H1 (cell line): ENCODE measurements at regions not wholly inside any gene's neighbourhood (a gene's known extent, or its start where the extent isn't known, plus 50 kb on each side); places are given as distances from the start of the nearest gene placed in this dataset.

Source experiments
- CTCF ChIA-PET: fragments of 300-600 bp; sonication (Branson Sonifier 250); formaldehyde crosslinking; loops from one replicate; lab custom pipeline; 2021; ENCODE audit not compliant: partially characterized antibody; lab: Charles Lee
- POLR2A ChIA-PET: fragments of 300-600 bp; sonication (Branson Sonifier 250); formaldehyde crosslinking; loops from one replicate; lab custom pipeline; 2021; ENCODE audit warnings: inconsistent platforms; ENCODE audit not compliant: partially characterized antibody; lab: Charles Lee
- DNase-seq, 2 experiments: peaks; one replicate each; pipeline versions ENCODE4 v3.0.0 to v3.0.0-alpha.2; 2010 to 2022; ENCODE audit warnings: low spot score in 2 of 2, low read depth in 1 of 2, mixed read lengths in 1 of 2
- FAIRE-seq: peaks from 2 replicates; lab custom pipeline; 2011; peaks lifted over from hg19 to GRCh38; lab: Jason Lieb, UNC
- H2AFZ ChIP-seq: 2 replicates; pipeline ENCODE4 v1.8.1; 2012; ENCODE audit warnings: low read length, inconsistent platforms
- H2AK5ac ChIP-seq: 2 replicates; pipeline ENCODE4 v1.6.1; 2013; ENCODE audit warnings: low read depth, low read length
- H2BK120ac ChIP-seq: replicated peaks from 2 replicates; pipeline ENCODE3; 2013; ENCODE audit warnings: low read depth, low read length, inconsistent platforms
- H2BK12ac ChIP-seq: 2 replicates; pipeline ENCODE4 v1.6.1; 2013; ENCODE audit warnings: low read depth, low read length
- H2BK15ac ChIP-seq: 2 replicates; pipeline ENCODE4 v1.6.1; 2013; ENCODE audit warnings: low read length
- H2BK20ac ChIP-seq: 2 replicates; pipeline ENCODE4 v1.6.1; 2013; ENCODE audit warnings: low read length
- H2BK5ac ChIP-seq: 2 replicates; pipeline ENCODE4 v1.6.1; 2013; ENCODE audit warnings: low read depth, low read length
- H3K14ac ChIP-seq: 2 replicates; pipeline ENCODE4 v1.6.1; 2013; ENCODE audit warnings: inconsistent platforms; ENCODE audit not compliant: insufficient read length
- H3K18ac ChIP-seq: 2 replicates; pipeline ENCODE4 v1.6.1; 2013; ENCODE audit warnings: low read length; ENCODE audit errors: extremely low read depth
- H3K23ac ChIP-seq: 2 replicates; pipeline ENCODE4 v1.6.1; 2013; ENCODE audit warnings: inconsistent platforms; ENCODE audit not compliant: insufficient read length
- H3K23me2 ChIP-seq: 2 replicates; pipeline ENCODE4 v1.6.1; 2013; ENCODE audit warnings: low read depth, low read length
- H3K27ac ChIP-seq: 2 replicates; pipeline ENCODE4 v1.6.1; 2011; ENCODE audit warnings: low read depth, low read length, inconsistent platforms
- H3K27me3 ChIP-seq, 4 experiments: replicated peaks in 1 of 4; 1 replicate in 1 of 4; 2 replicates in 3 of 4; pipeline versions ENCODE4 v1.6.1 to v1.8.1; 2011 to 2013; ENCODE audit warnings: low read length in 3 of 4, mild to moderate bottlenecking in 3 of 4, inconsistent platforms in 2 of 4, mixed read lengths in 2 of 4, moderate library complexity in 1 of 4; ENCODE audit not compliant: control insufficient read depth in 3 of 4, insufficient read depth in 3 of 4; ENCODE audit errors: extremely low read depth in 1 of 4
- H3K36me3 ChIP-seq, 4 experiments: 2 replicates each; pipeline versions ENCODE4 v1.6.1 to v1.8.1; 2011 to 2013; ENCODE audit warnings: mild to moderate bottlenecking in 4 of 4, low read length in 3 of 4, moderate library complexity in 2 of 4, control low read depth in 1 of 4, inconsistent platforms in 1 of 4; ENCODE audit not compliant: insufficient read depth in 4 of 4, control insufficient read depth in 2 of 4
- H3K4ac ChIP-seq: replicated peaks from 2 replicates; pipeline ENCODE3; 2013; ENCODE audit warnings: low read length, low read depth, mixed read lengths, inconsistent platforms; ENCODE audit not compliant: insufficient read length
- H3K4me1 ChIP-seq, 4 experiments: replicated peaks in 1 of 4; 1 replicate in 1 of 4; 2 replicates in 3 of 4; pipeline versions ENCODE4 v1.6.1 to v1.8.1; 2011 to 2013; ENCODE audit warnings: low read length in 3 of 4, inconsistent platforms in 2 of 4, mixed read lengths in 1 of 4; ENCODE audit not compliant: insufficient read depth in 4 of 4, control insufficient read depth in 3 of 4
- H3K4me2 ChIP-seq, 2 experiments: 2 replicates each; pipeline versions ENCODE4 v1.6.1 to v1.8.1; 2011 to 2013; ENCODE audit warnings: low read depth in 2 of 2, low read length in 2 of 2, control low read depth in 1 of 2, inconsistent platforms in 1 of 2, mild to moderate bottlenecking in 1 of 2; ENCODE audit not compliant: insufficient read depth in 1 of 2
- H3K4me3 ChIP-seq, 4 experiments: fragments of 200-600, 300-600 bp in 1 of 4; sonication (generic), shearing (Covaris generic), sonication (Bioruptor Twin) in 1 of 4; 2 replicates each; pipeline versions ENCODE4 v1.5.1 to v1.8.1; 2011 to 2016; ENCODE audit warnings: low read length in 4 of 4, low read depth in 3 of 4, control low read depth in 2 of 4, inconsistent platforms in 2 of 4, mild to moderate bottlenecking in 2 of 4, mixed read lengths in 1 of 4, moderate library complexity in 1 of 4; ENCODE audit not compliant: insufficient read depth in 2 of 4; ENCODE audit errors: extremely low read depth in 1 of 4
- H3K56ac ChIP-seq: replicated peaks from 2 replicates; pipeline ENCODE3; 2013; ENCODE audit warnings: low read depth, mild to moderate bottlenecking, mixed read lengths, low read length, inconsistent platforms; ENCODE audit not compliant: insufficient read length
- H3K79me1 ChIP-seq: 2 replicates; pipeline ENCODE4 v1.6.1; 2013; ENCODE audit warnings: low read depth, low read length, control low read depth
- H3K79me2 ChIP-seq, 2 experiments: 2 replicates each; pipeline versions ENCODE4 v1.6.1 to v1.8.1; 2012 to 2013; ENCODE audit warnings: low read length in 2 of 2, mild to moderate bottlenecking in 2 of 2, inconsistent platforms in 1 of 2; ENCODE audit not compliant: insufficient read depth in 2 of 2, control insufficient read depth in 1 of 2
- H3K9ac ChIP-seq, 4 experiments: replicated peaks in 1 of 4; 1 replicate in 1 of 4; 2 replicates in 3 of 4; pipeline versions ENCODE4 v1.6.1 to v1.8.1; 2011 to 2013; ENCODE audit warnings: low read depth in 3 of 4, low read length in 3 of 4, control low read depth in 2 of 4, mild to moderate bottlenecking in 2 of 4, moderate library complexity in 2 of 4, inconsistent platforms in 1 of 4; ENCODE audit errors: extremely low read depth in 1 of 4
- H3K9me3 ChIP-seq, 2 experiments: 2 replicates each; pipeline versions ENCODE4 v1.6.1 to v1.8.1; 2012 to 2013; ENCODE audit warnings: mild to moderate bottlenecking in 2 of 2, moderate library complexity in 2 of 2, control low read depth in 1 of 2, inconsistent platforms in 1 of 2, low read depth in 1 of 2, low read length in 1 of 2, mixed read lengths in 1 of 2; ENCODE audit not compliant: insufficient read depth in 2 of 2
- H4K20me1 ChIP-seq, 2 experiments: replicated peaks in 1 of 2; 2 replicates each; pipeline versions ENCODE3 to v1.8.1; 2011 to 2013; ENCODE audit warnings: inconsistent platforms in 2 of 2, low read length in 2 of 2, mild to moderate bottlenecking in 1 of 2; ENCODE audit not compliant: insufficient read depth in 2 of 2, control insufficient read depth in 1 of 2
- H4K5ac ChIP-seq: 2 replicates; pipeline ENCODE4 v1.6.1; 2013; ENCODE audit warnings: low read length, low read depth, mixed read lengths, inconsistent platforms; ENCODE audit not compliant: insufficient read length
- H4K8ac ChIP-seq: 2 replicates; pipeline ENCODE4 v1.8.0; 2013; ENCODE audit warnings: mild to moderate bottlenecking, moderate library complexity, low read length, inconsistent platforms; ENCODE audit not compliant: insufficient read depth; ENCODE audit errors: extremely low read depth
- H4K91ac ChIP-seq: replicated peaks from 2 replicates; pipeline ENCODE3; 2013; ENCODE audit warnings: low read length, mixed read lengths, inconsistent platforms; ENCODE audit not compliant: insufficient read length
- ATF3 ChIP-seq: IDR thresholded peaks from 2 replicates; pipeline ENCODE4 v1.6.1; 2011; ENCODE audit warnings: low read depth, mild to moderate bottlenecking, low read length; ENCODE audit not compliant: insufficient read depth
- BACH1 ChIP-seq: IDR thresholded peaks from 2 replicates; pipeline ENCODE4 v1.6.1; 2012; ENCODE audit warnings: low read length, improper control_type of control experiment
- BCL11A ChIP-seq, 2 experiments: IDR thresholded peaks; one replicate each; pipeline ENCODE4 v1.6.1; 2011; ENCODE audit warnings: low read depth in 2 of 2, low read length in 2 of 2, mild to moderate bottlenecking in 2 of 2
- CBX8 ChIP-seq: fragments of 300-800, 300-1000 bp; sonication (generic); IDR thresholded peaks from 2 replicates; pipeline ENCODE4 v1.7.1; 2016; ENCODE audit warnings: low read depth, low read length, borderline replicate concordance
- CTBP2 ChIP-seq: IDR thresholded peaks from 2 replicates; pipeline ENCODE4 v1.7.0; 2011; ENCODE audit warnings: borderline replicate concordance, mild to moderate bottlenecking, moderate library complexity, mixed read lengths, low read length; ENCODE audit not compliant: insufficient read depth, insufficient read length
- E2F6 ChIP-seq: IDR thresholded peaks from 2 replicates; pipeline ENCODE4 v1.6.1; 2012; ENCODE audit warnings: inconsistent platforms
- EGR1 ChIP-seq: IDR thresholded peaks from 2 replicates; pipeline ENCODE4 v1.6.1; 2011; ENCODE audit warnings: low read depth, low read length, borderline replicate concordance
- MAX ChIP-seq: IDR thresholded peaks from 2 replicates; pipeline ENCODE4 v1.6.1; 2012; ENCODE audit warnings: inconsistent platforms
- RAD21 ChIP-seq, 2 experiments: IDR thresholded peaks in 1 of 2; conservative IDR thresholded peaks in 1 of 2; 2 replicates each; pipeline ENCODE4 v1.6.1; 2011; ENCODE audit warnings: low read depth in 2 of 2, low read length in 2 of 2, improper control_type of control experiment in 1 of 2, inconsistent platforms in 1 of 2, mild to moderate bottlenecking in 1 of 2, moderate library complexity in 1 of 2
- SAP30 ChIP-seq: fragments of 300-600 bp; sonication (generic); IDR thresholded peaks from 2 replicates; pipeline ENCODE4 v1.7.1; 2012; ENCODE audit warnings: low read length, moderate library complexity, mild to moderate bottlenecking, inconsistent platforms; ENCODE audit not compliant: insufficient read depth, insufficient replicate concordance
- SP4 ChIP-seq: IDR thresholded peaks from 2 replicates; pipeline ENCODE4 v1.6.1; 2012; ENCODE audit warnings: low read length, inconsistent platforms
- TBP ChIP-seq: IDR thresholded peaks from 2 replicates; pipeline ENCODE4 v1.6.1; 2011; ENCODE audit warnings: low read depth, low read length, improper control_type of control experiment
- YY1 ChIP-seq: IDR thresholded peaks from 2 replicates; pipeline ENCODE4 v1.6.1; 2011; ENCODE audit warnings: low read depth, mild to moderate bottlenecking, low read length
- WGBS, 2 experiments: shearing (Covaris generic) in 1 of 2; methylation state at CpG; one replicate each; pipeline versions ENCODE4 v1.1.6 to v1.1.7; 2013 to 2015; ENCODE audit warnings: low lambda C conversion rate in 2 of 2, mixed read lengths in 2 of 2, inconsistent platforms in 1 of 2, low coverage in 1 of 2, missing lambda C conversion rate in 1 of 2; ENCODE audit not compliant: insufficient replicate concordance in 2 of 2, insufficient coverage in 1 of 2, insufficient read length in 1 of 2; ENCODE audit errors: extremely low coverage in 1 of 2, missing lambda C conversion rate in 1 of 2; 5-methylcytosine and 5-hydroxymethylcytosine counted together

GRCh38 chr3:59103552-59103951 is 53.7 kb upstream of the CFAP20DC start:
- ChIA-PET CTCF (interaction anchor here (0.6 to 1.2 kb wide), 3 partner anchors 18 to 574 kb away, joined by 3 to 6 read pairs (median 4); no protein-coding TSS in a partner anchor), POLR2A (no interaction called here)
- peaks cover 0 to 3% (median 0%) of the 10 kb centered on the region in 4 experiments; a peak in 1 of 7 replicates for H3K4me1 ChIP-seq
- no peaks in the 10 kb centered on the region for H3K36me3 ChIP-seq
- DNase-seq (no peak), FAIRE-seq (no peak)
- no peaks in the 10 kb centered on the region for H3K79me2 ChIP-seq
- H2BK120ac ChIP-seq, result no peak overlapping the region
- no peak overlapping the region for H2BK12ac ChIP-seq
- H3K14ac ChIP-seq, result no peak overlapping the region
- no peak overlapping the region for H2BK20ac ChIP-seq
- H3K27me3 ChIP-seq, result no peaks in the 10 kb centered on the region
- H4K91ac ChIP-seq, result no peak overlapping the region
- H3K4me2 ChIP-seq, result no peak overlapping the region
- H3K23ac ChIP-seq, result no peak overlapping the region
- H2BK5ac ChIP-seq, result no peak overlapping the region
- no peak overlapping the region for H3K18ac ChIP-seq
- 88% methylated on average over 1 of the region's 1 CpG; no CpG with 5 or more reads in 1 of the 2 experiments for WGBS, 2 experiments
- no peak overlapping the region for H2AK5ac ChIP-seq
- H3K9ac ChIP-seq, result no peak overlapping the region
- H3K4me3 ChIP-seq, result no peak overlapping the region
- H2AFZ ChIP-seq, result no peak overlapping the region
- no peaks in the 10 kb centered on the region for H3K9me3 ChIP-seq
- no peak overlapping the region for H4K5ac ChIP-seq
- H2BK15ac ChIP-seq, result no peak overlapping the region
- H3K23me2 ChIP-seq, result no peaks in the 10 kb centered on the region
- no peak overlapping the region for H3K27ac ChIP-seq
- H3K56ac ChIP-seq, result no peak overlapping the region
- no peak overlapping the region for H3K4ac ChIP-seq
- H4K8ac ChIP-seq, result no peak overlapping the region
- no peaks in the 10 kb centered on the region for H3K79me1 ChIP-seq
- no peaks in the 10 kb centered on the region for H4K20me1 ChIP-seq
- TF ChIP-seq E2F6 (no peak), MAX (no peak), SAP30 (no peak), BACH1 (no peak), BCL11A (IDR thresholded peaks at IDR 0.05; ENCODE audit: low read depth in 2 of 2, low read length in 2 of 2) (no peak), CTBP2 (no peak), TBP (no peak), YY1 (no peak), CBX8 (no peak), ATF3 (no peak), EGR1 (no peak), SP4 (no peak), RAD21 (IDR thresholded peaks at IDR 0.05 in 1 of 2, conservative IDR thresholded peaks at IDR 0.05 in 1 of 2; ENCODE audit: low read depth in 2 of 2, low read length in 2 of 2) (no peak)
